SK-N-SH (cell line): ENCODE measurements at regions not wholly inside any gene's neighbourhood (a gene's known extent, or its start where the extent isn't known, plus 50 kb on each side); places are given as distances from the start of the nearest gene placed in this dataset.

Experiments
- NRF1 ChIP-seq: IDR thresholded peaks from 2 replicates; pipeline ENCODE4 v1.6.1; 2012; ENCODE audit warnings: low read depth, mild to moderate bottlenecking, low read length
- TCF12 ChIP-seq: IDR thresholded peaks from 2 replicates; pipeline ENCODE4 v1.4.0; 2012
- TF ChIP-seq, protein P1 (sequence below): fragments of 200-600 bp; sonication (generic); IDR thresholded peaks from 2 replicates; pipeline ENCODE4 v1.6.1; 2017; ENCODE audit warnings: antibody characterized with exemption, mild to moderate bottlenecking, moderate library complexity
- TF ChIP-seq, protein P2 (sequence below): IDR thresholded peaks from 2 replicates; pipeline ENCODE4 v1.4.0; 2012; ENCODE audit warnings: low read depth

DNA sequence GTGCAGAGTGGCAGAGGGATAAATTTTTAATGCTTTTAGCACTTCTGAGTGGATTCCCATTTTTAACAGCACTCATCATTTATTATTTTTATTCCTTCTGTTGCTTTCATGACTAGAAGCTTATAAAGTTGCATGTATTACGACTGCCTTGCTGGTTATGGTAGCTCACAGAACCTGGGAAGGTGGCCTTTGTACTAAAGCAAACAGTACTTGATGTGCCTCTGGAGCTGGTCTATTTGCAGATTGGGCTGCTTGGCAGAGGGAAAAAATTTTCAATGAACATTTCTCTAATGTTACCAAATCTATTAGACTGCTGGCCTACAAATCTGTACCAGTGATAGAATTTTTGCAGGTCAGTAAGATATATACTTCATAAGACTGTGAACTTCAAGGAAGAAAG lies 274.5 kb upstream of the C9orf72 start:
- TF ChIP-seq TCF12 (no peak), NRF1 (no peak)
- TF ChIP-seq, protein P1, sequence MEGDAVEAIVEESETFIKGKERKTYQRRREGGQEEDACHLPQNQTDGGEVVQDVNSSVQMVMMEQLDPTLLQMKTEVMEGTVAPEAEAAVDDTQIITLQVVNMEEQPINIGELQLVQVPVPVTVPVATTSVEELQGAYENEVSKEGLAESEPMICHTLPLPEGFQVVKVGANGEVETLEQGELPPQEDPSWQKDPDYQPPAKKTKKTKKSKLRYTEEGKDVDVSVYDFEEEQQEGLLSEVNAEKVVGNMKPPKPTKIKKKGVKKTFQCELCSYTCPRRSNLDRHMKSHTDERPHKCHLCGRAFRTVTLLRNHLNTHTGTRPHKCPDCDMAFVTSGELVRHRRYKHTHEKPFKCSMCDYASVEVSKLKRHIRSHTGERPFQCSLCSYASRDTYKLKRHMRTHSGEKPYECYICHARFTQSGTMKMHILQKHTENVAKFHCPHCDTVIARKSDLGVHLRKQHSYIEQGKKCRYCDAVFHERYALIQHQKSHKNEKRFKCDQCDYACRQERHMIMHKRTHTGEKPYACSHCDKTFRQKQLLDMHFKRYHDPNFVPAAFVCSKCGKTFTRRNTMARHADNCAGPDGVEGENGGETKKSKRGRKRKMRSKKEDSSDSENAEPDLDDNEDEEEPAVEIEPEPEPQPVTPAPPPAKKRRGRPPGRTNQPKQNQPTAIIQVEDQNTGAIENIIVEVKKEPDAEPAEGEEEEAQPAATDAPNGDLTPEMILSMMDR = no peak
- TF ChIP-seq, protein P2, sequence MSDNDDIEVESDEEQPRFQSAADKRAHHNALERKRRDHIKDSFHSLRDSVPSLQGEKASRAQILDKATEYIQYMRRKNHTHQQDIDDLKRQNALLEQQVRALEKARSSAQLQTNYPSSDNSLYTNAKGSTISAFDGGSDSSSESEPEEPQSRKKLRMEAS = no peak
